Upper lobe of left lung (tissue), 6 donors: ENCODE measurements at regions not wholly inside any gene's neighbourhood (a gene's known extent, or its start where the extent isn't known, plus 50 kb on each side); places are given as distances from the start of the nearest gene placed in this dataset.

Experiments
- ATAC-seq, 2 donors: fragments of 200-7000 bp; cut with Tn5 transposase; one replicate each; pipeline ENCODE4 v1.9.1; 2022; ENCODE audit warnings: mild to moderate bottlenecking in 2 of 2, moderate library complexity in 2 of 2; ENCODE audit not compliant: low FRiP score in 2 of 2
- DNase-seq, 2 donors: peaks; one replicate each; pipeline ENCODE4 v3.0.0-alpha.2; 2019 to 2020
- H3K27ac ChIP-seq, 4 donors: fragments of 200-600 bp; sonication (generic); one replicate each; pipeline ENCODE4 v1.5.1; 2016 to 2019
- H3K27me3 ChIP-seq, 4 donors: fragments of 200-600 bp; sonication (generic); one replicate each; pipeline ENCODE4 v1.5.1; 2017 to 2019
- H3K36me3 ChIP-seq, 4 donors: fragments of 200-600 bp; sonication (generic); one replicate each; pipeline ENCODE4 v1.5.1; 2016 to 2019
- H3K4me1 ChIP-seq, 4 donors: fragments of 200-600 bp; sonication (generic); one replicate each; pipeline ENCODE4 v1.5.1; 2018 to 2019
- H3K4me3 ChIP-seq, 4 donors: fragments of 200-600 bp; sonication (generic); one replicate each; pipeline ENCODE4 v1.5.1; 2017 to 2019; ENCODE audit warnings: mild to moderate bottlenecking in 2 of 4, moderate library complexity in 1 of 4
- H3K9me3 ChIP-seq, 4 donors: fragments of 200-600 bp; sonication (generic); one replicate each; pipeline ENCODE4 v1.5.1; 2018 to 2019
- EP300 ChIP-seq, 4 donors: sonication (generic); formaldehyde crosslinking; IDR thresholded peaks; one replicate each; pipeline ENCODE4 v1.5.1; 2017; ENCODE audit warnings: antibody characterized with exemption in 4 of 4, control low read depth in 2 of 4
- POLR2A ChIP-seq, 4 donors: fragments of 450-650 bp; IDR thresholded peaks; one replicate each; pipeline ENCODE4 v1.5.1; 2016 to 2017; ENCODE audit warnings: antibody characterized with exemption in 4 of 4, mild to moderate bottlenecking in 2 of 4
- POLR2AphosphoS5 ChIP-seq, 2 donors: sonication (generic); formaldehyde crosslinking; IDR thresholded peaks; one replicate each; pipeline ENCODE4 v1.5.1; 2017; ENCODE audit warnings: antibody characterized with exemption in 2 of 2
- WGBS, 2 donors: methylation state at CpG; one replicate each; pipeline ENCODE4 v1.1.5; 2017 to 2018; 5-methylcytosine and 5-hydroxymethylcytosine counted together
- TF ChIP-seq, protein P1 (sequence below), 6 experiments: fragments of 450-650 bp in 4 of 6; fragments of 200-600 bp in 2 of 6; sonication (generic) in 2 of 6; IDR thresholded peaks; one replicate each; pipeline ENCODE4 v1.5.1; 2016 to 2019; ENCODE audit warnings: antibody characterized with exemption in 6 of 6
- donor health status: DM: no; HTN: no; CAD: no; lungs with moderate emphysema.
- donor health status: DM: no; HTN: yes; CAD: no; lungs with severe emphysema.

DNA sequence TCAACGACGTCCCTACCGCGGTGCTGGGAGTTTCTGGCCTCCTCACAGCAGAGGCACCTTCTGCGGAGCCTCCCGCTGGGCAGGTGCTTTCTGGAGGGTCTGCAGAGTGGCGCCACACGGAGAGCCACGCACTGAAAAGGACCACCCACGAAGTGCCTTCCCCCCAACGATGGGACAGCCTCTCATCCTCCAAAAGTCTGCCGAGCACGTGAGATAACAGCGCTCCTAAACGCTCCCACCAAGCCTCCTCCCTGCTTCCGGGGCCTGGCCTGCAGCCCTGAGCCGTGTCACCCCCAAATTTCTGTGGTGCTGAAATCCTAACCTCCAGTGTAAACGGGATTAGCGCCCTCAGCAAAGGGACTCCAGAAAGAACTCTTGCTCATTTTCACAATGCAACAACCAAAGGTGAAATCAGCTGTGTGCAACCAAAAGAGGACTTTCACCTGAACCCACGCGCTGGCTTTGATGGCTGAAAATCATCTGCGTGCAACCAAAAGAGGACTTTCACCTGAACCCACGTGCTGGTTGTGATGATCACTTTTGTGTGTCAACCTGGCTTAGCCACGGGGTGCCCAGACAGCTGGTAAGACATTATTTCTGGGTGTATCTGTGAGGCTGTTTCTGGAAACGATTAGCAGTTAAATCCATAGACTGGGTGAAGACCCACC lies 924.6 kb downstream of the BRD1 start:
- H3K4me1 ChIP-seq, result no peaks in the 10 kb centered on the region
- H3K27me3 ChIP-seq, result no peaks in the 10 kb centered on the region
- DNase-seq (peak in 1 of 2 donors; percentile 14), ATAC-seq (no peak)
- no peak overlapping the region for H3K4me3 ChIP-seq
- TF ChIP-seq POLR2AphosphoS5 (IDR thresholded peaks at IDR 0.05) (no peak), EP300 (IDR thresholded peaks at IDR 0.05) (no peak), POLR2A (IDR thresholded peaks at IDR 0.05) (no peak)
- TF ChIP-seq, protein P1, sequence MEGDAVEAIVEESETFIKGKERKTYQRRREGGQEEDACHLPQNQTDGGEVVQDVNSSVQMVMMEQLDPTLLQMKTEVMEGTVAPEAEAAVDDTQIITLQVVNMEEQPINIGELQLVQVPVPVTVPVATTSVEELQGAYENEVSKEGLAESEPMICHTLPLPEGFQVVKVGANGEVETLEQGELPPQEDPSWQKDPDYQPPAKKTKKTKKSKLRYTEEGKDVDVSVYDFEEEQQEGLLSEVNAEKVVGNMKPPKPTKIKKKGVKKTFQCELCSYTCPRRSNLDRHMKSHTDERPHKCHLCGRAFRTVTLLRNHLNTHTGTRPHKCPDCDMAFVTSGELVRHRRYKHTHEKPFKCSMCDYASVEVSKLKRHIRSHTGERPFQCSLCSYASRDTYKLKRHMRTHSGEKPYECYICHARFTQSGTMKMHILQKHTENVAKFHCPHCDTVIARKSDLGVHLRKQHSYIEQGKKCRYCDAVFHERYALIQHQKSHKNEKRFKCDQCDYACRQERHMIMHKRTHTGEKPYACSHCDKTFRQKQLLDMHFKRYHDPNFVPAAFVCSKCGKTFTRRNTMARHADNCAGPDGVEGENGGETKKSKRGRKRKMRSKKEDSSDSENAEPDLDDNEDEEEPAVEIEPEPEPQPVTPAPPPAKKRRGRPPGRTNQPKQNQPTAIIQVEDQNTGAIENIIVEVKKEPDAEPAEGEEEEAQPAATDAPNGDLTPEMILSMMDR (IDR thresholded peaks at IDR 0.05), result no peak
- no peaks in the 10 kb centered on the region for H3K36me3 ChIP-seq
- 81 to 84% methylated on average over 15 to 25 of the region's 25 CpGs for WGBS, 2 donors
- H3K9me3 ChIP-seq, result no peaks in the 10 kb centered on the region
- H3K27ac ChIP-seq, result no peak overlapping the region

DNA sequence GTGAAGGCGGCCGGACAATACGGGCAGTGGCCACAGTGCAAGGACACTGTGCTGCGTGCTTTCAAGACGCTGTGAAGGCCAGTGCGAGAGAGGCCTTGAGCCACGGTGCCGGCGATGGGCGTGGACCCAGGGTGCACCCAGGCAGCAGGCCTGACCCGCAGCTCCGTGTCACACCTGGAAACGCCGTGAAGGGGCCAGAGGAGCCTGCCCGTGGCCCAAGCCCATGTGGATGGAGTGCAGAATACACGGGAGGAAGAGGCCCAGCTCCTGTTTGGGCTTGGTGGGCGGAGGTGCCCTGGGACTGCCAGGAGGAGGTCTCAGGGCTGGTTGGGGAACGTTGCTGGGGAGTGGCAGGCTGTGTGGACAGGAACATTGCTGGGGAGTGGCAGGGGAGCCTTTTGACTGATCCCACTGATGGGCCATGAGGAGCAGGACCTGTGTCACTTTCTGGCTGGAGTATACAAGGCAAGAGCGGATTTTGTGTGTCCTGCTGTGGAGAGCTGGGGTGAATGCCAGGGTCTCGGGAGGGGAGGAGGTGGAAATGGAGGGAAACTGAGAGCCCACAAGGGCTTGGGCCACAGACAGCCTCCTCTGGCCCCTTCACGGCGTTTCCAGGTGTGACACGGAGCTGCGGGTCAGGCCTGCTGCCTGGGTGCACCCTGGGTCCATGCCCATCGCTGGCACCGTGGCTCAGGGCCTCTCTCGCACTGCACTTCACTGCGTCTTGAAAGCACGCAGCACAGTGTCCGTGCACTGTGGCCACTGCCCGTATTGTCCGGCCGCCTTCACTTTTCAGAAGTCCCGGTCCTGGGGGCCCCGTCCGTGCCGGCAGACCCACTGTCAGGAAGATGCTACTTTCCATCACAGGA lies 925.4 kb downstream of the BRD1 start:
- H3K27me3 ChIP-seq, result no peaks in the 10 kb centered on the region
- H3K4me1 ChIP-seq, result no peaks in the 10 kb centered on the region
- WGBS, 2 donors, result 84 to 85% methylated on average over 18 to 27 of the region's 37 CpGs
- no peak for TF ChIP-seq POLR2AphosphoS5 (IDR thresholded peaks at IDR 0.05)
- TF ChIP-seq POLR2A (IDR thresholded peaks at IDR 0.05), result no peak
- TF ChIP-seq, protein P1 (IDR thresholded peaks at IDR 0.05), result no peak
- no peak for TF ChIP-seq EP300 (IDR thresholded peaks at IDR 0.05)
- H3K4me3 ChIP-seq, result no peak overlapping the region
- H3K9me3 ChIP-seq, result no peaks in the 10 kb centered on the region
- DNase-seq, result peak in 1 of 2 donors; percentile 71
- no peak overlapping the region for H3K27ac ChIP-seq
- no peaks in the 10 kb centered on the region for H3K36me3 ChIP-seq
- ATAC-seq, result no peak

GRCh38 chr22:48901324-48901723 lies 926.3 kb downstream of the BRD1 start:
- WGBS, 2 donors, result 56 to 60% methylated on average over 6 to 10 of the region's 12 CpGs
- H3K27me3 ChIP-seq, result no peaks in the 10 kb centered on the region
- ATAC-seq, result no peak
- no peaks in the 10 kb centered on the region for H3K36me3 ChIP-seq
- TF ChIP-seq, protein P1 (IDR thresholded peaks at IDR 0.05), result no peak
- no peak for TF ChIP-seq EP300 (IDR thresholded peaks at IDR 0.05)
- no peak for TF ChIP-seq POLR2A (IDR thresholded peaks at IDR 0.05)
- TF ChIP-seq POLR2AphosphoS5 (IDR thresholded peaks at IDR 0.05), result no peak
- DNase-seq, result no peak
- no peaks in the 10 kb centered on the region for H3K4me1 ChIP-seq
- no peak overlapping the region for H3K27ac ChIP-seq
- H3K4me3 ChIP-seq, result no peak overlapping the region
- no peaks in the 10 kb centered on the region for H3K9me3 ChIP-seq

- 88% methylated on average over 6 to 9 of the region's 9 CpGs for WGBS, 2 donors
- no peak overlapping the region for H3K27ac ChIP-seq
- no peak for DNase-seq
- H3K4me3 ChIP-seq, result no peak overlapping the region
- no peaks in the 10 kb centered on the region for H3K4me1 ChIP-seq
- no peaks in the 10 kb centered on the region for H3K27me3 ChIP-seq
- TF ChIP-seq, protein P1 (IDR thresholded peaks at IDR 0.05), result no peak
- TF ChIP-seq EP300 (IDR thresholded peaks at IDR 0.05) (no peak), POLR2AphosphoS5 (IDR thresholded peaks at IDR 0.05) (no peak), POLR2A (IDR thresholded peaks at IDR 0.05) (no peak)
- no peak for ATAC-seq
- H3K36me3 ChIP-seq, result no peaks in the 10 kb centered on the region
- no peaks in the 10 kb centered on the region for H3K9me3 ChIP-seq
Observed at GRCh38 chr22:48900626-48901025, 927.0 kb downstream of the BRD1 start.
